H1 (cell line): ENCODE measurements at regions not wholly inside any gene's neighbourhood (a gene's known extent, or its start where the extent isn't known, plus 50 kb on each side); places are given as distances from the start of the nearest gene placed in this dataset.

Source experiments
- JUND ChIP-seq: IDR thresholded peaks from 2 replicates; pipeline ENCODE4 v1.6.1; 2011; ENCODE audit warnings: mild to moderate bottlenecking, improper control_type of control experiment, low read length
- TF ChIP-seq, protein P1 (sequence below), 3 experiments: IDR thresholded peaks; 1 replicate in 2 of 3; 2 replicates in 1 of 3; pipeline versions ENCODE4 v1.5.1 to v1.6.1; 2011; ENCODE audit warnings: low read length in 3 of 3, mild to moderate bottlenecking in 3 of 3, inconsistent platforms in 2 of 3, low read depth in 1 of 3, moderate library complexity in 1 of 3; ENCODE audit not compliant: insufficient read depth in 1 of 3; ENCODE audit errors: control extremely low read depth in 1 of 3

DNA sequence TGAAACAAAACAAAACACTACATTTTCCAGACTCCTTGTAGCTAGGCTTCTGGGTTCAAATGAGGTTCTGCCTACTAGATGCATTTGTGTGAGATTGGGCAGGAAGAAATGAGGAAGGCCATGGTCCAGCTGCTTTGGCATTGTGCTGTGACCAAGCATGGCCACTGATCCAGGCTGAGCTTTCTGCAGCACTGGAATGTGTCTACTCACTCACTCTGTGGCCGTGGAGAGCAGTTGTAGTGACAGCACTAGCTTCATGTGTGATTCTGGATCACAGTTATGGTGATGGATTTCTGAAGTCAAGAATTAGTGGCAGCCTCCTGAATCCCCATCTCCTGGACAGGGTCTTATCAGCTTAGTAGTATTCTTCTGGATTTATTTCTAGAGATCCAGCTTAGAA is 358.9 kb downstream of the GPAT3 start:
- TF ChIP-seq, protein P1, sequence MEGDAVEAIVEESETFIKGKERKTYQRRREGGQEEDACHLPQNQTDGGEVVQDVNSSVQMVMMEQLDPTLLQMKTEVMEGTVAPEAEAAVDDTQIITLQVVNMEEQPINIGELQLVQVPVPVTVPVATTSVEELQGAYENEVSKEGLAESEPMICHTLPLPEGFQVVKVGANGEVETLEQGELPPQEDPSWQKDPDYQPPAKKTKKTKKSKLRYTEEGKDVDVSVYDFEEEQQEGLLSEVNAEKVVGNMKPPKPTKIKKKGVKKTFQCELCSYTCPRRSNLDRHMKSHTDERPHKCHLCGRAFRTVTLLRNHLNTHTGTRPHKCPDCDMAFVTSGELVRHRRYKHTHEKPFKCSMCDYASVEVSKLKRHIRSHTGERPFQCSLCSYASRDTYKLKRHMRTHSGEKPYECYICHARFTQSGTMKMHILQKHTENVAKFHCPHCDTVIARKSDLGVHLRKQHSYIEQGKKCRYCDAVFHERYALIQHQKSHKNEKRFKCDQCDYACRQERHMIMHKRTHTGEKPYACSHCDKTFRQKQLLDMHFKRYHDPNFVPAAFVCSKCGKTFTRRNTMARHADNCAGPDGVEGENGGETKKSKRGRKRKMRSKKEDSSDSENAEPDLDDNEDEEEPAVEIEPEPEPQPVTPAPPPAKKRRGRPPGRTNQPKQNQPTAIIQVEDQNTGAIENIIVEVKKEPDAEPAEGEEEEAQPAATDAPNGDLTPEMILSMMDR (IDR thresholded peaks at IDR 0.05; ENCODE audit: control extremely low read depth in 1 of 3, insufficient read depth in 1 of 3, low read depth in 1 of 3, low read length in 3 of 3) = no peak
- no peak for TF ChIP-seq JUND
